Gastroesophageal sphincter (tissue), 3 donors: ENCODE measurements at regions not wholly inside any gene's neighbourhood (a gene's known extent, or its start where the extent isn't known, plus 50 kb on each side); places are given as distances from the start of the nearest gene placed in this dataset.

Experiments used
- EP300 ChIP-seq: sonication (generic); formaldehyde crosslinking; IDR thresholded peaks from one replicate; pipeline ENCODE4 v1.6.1; 2017; ENCODE audit warnings: antibody characterized with exemption, mild to moderate bottlenecking
- POLR2A ChIP-seq, 2 donors: fragments of 450-650 bp; IDR thresholded peaks; one replicate each; pipeline ENCODE4 v1.6.1; 2017; ENCODE audit warnings: antibody characterized with exemption in 2 of 2, mild to moderate bottlenecking in 2 of 2, moderate library complexity in 1 of 2
- POLR2AphosphoS5 ChIP-seq: sonication (generic); formaldehyde crosslinking; IDR thresholded peaks from one replicate; pipeline ENCODE4 v1.6.1; 2017; ENCODE audit warnings: antibody characterized with exemption
- TF ChIP-seq, protein P1 (sequence below), 4 experiments: fragments of 200-600 bp in 2 of 4; fragments of 450-650 bp in 2 of 4; sonication (generic) in 1 of 4; IDR thresholded peaks; one replicate each; pipeline ENCODE4 v1.5.1; 2017 to 2019; ENCODE audit warnings: antibody characterized with exemption in 4 of 4, mild to moderate bottlenecking in 2 of 4, moderate library complexity in 2 of 4

DNA sequence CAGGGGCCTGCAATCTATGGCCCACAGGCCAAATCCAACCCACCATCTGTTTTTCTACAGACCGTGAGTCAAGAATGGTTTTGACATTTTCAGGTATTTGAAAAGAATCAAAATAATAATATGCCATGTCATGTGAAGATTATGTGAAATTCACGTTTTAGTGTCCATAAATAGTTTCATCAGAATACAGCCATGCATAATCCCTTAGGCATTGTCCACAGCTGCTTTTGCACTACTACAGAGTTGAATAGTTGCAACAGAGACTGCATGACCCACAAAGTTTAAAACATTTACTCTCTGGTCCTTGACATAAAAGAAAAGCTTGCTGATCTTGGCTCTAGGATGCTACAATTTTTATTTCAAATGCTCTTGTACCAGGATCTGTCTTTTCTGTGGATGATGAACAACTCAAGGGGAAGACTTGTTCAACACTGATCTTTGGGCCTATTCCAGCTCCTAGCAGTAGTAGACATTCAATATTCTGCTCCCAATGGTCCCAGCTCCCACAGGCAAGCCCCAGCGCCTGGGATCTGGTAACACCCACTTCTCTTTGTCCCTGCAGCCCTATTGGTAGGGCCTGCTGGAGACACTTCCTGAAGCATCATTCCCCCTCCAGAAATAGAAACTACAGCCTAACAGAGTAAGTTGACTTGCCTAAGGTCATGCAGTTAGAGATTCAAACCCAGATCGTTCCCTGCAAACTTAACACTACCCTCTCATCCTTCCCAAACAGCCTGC lies 76.9 kb downstream of the MRPL46 start:
- no peak for TF ChIP-seq POLR2AphosphoS5
- TF ChIP-seq, protein P1, sequence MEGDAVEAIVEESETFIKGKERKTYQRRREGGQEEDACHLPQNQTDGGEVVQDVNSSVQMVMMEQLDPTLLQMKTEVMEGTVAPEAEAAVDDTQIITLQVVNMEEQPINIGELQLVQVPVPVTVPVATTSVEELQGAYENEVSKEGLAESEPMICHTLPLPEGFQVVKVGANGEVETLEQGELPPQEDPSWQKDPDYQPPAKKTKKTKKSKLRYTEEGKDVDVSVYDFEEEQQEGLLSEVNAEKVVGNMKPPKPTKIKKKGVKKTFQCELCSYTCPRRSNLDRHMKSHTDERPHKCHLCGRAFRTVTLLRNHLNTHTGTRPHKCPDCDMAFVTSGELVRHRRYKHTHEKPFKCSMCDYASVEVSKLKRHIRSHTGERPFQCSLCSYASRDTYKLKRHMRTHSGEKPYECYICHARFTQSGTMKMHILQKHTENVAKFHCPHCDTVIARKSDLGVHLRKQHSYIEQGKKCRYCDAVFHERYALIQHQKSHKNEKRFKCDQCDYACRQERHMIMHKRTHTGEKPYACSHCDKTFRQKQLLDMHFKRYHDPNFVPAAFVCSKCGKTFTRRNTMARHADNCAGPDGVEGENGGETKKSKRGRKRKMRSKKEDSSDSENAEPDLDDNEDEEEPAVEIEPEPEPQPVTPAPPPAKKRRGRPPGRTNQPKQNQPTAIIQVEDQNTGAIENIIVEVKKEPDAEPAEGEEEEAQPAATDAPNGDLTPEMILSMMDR (IDR thresholded peaks at IDR 0.05): no peak
- TF ChIP-seq POLR2A (IDR thresholded peaks at IDR 0.05): no peak
- TF ChIP-seq EP300: no peak
